H1 (cell line): ENCODE measurements at regions not wholly inside any gene's neighbourhood (a gene's known extent, or its start where the extent isn't known, plus 50 kb on each side); places are given as distances from the start of the nearest gene placed in this dataset.
A peak's percentile ranks its signal among the peaks of the same experiment; 100 is the strongest.

ENCODE experiments used
- CTCF ChIA-PET: fragments of 300-600 bp; sonication (Branson Sonifier 250); formaldehyde crosslinking; loops from one replicate; lab custom pipeline; 2021; ENCODE audit not compliant: partially characterized antibody; lab: Charles Lee
- POLR2A ChIA-PET: fragments of 300-600 bp; sonication (Branson Sonifier 250); formaldehyde crosslinking; loops from one replicate; lab custom pipeline; 2021; ENCODE audit warnings: inconsistent platforms; ENCODE audit not compliant: partially characterized antibody; lab: Charles Lee
- DNase-seq, 2 experiments: peaks; one replicate each; pipeline versions ENCODE4 v3.0.0 to v3.0.0-alpha.2; 2010 to 2022; ENCODE audit warnings: low spot score in 2 of 2, low read depth in 1 of 2, mixed read lengths in 1 of 2
- FAIRE-seq: peaks from 2 replicates; lab custom pipeline; 2011; peaks lifted over from hg19 to GRCh38; lab: Jason Lieb, UNC
- H2AFZ ChIP-seq: 2 replicates; pipeline ENCODE4 v1.8.1; 2012; ENCODE audit warnings: low read length, inconsistent platforms
- H2AK5ac ChIP-seq: 2 replicates; pipeline ENCODE4 v1.6.1; 2013; ENCODE audit warnings: low read depth, low read length
- H2BK120ac ChIP-seq: replicated peaks from 2 replicates; pipeline ENCODE3; 2013; ENCODE audit warnings: low read depth, low read length, inconsistent platforms
- H2BK12ac ChIP-seq: 2 replicates; pipeline ENCODE4 v1.6.1; 2013; ENCODE audit warnings: low read depth, low read length
- H2BK15ac ChIP-seq: 2 replicates; pipeline ENCODE4 v1.6.1; 2013; ENCODE audit warnings: low read length
- H2BK20ac ChIP-seq: 2 replicates; pipeline ENCODE4 v1.6.1; 2013; ENCODE audit warnings: low read length
- H2BK5ac ChIP-seq: 2 replicates; pipeline ENCODE4 v1.6.1; 2013; ENCODE audit warnings: low read depth, low read length
- H3K14ac ChIP-seq: 2 replicates; pipeline ENCODE4 v1.6.1; 2013; ENCODE audit warnings: inconsistent platforms; ENCODE audit not compliant: insufficient read length
- H3K18ac ChIP-seq: 2 replicates; pipeline ENCODE4 v1.6.1; 2013; ENCODE audit warnings: low read length; ENCODE audit errors: extremely low read depth
- H3K23ac ChIP-seq: 2 replicates; pipeline ENCODE4 v1.6.1; 2013; ENCODE audit warnings: inconsistent platforms; ENCODE audit not compliant: insufficient read length
- H3K23me2 ChIP-seq: 2 replicates; pipeline ENCODE4 v1.6.1; 2013; ENCODE audit warnings: low read depth, low read length
- H3K27ac ChIP-seq: 2 replicates; pipeline ENCODE4 v1.6.1; 2011; ENCODE audit warnings: low read depth, low read length, inconsistent platforms
- H3K27me3 ChIP-seq, 4 experiments: replicated peaks in 1 of 4; 1 replicate in 1 of 4; 2 replicates in 3 of 4; pipeline versions ENCODE4 v1.6.1 to v1.8.1; 2011 to 2013; ENCODE audit warnings: low read length in 3 of 4, mild to moderate bottlenecking in 3 of 4, inconsistent platforms in 2 of 4, mixed read lengths in 2 of 4, moderate library complexity in 1 of 4; ENCODE audit not compliant: control insufficient read depth in 3 of 4, insufficient read depth in 3 of 4; ENCODE audit errors: extremely low read depth in 1 of 4
- H3K36me3 ChIP-seq, 4 experiments: 2 replicates each; pipeline versions ENCODE4 v1.6.1 to v1.8.1; 2011 to 2013; ENCODE audit warnings: mild to moderate bottlenecking in 4 of 4, low read length in 3 of 4, moderate library complexity in 2 of 4, control low read depth in 1 of 4, inconsistent platforms in 1 of 4; ENCODE audit not compliant: insufficient read depth in 4 of 4, control insufficient read depth in 2 of 4
- H3K4ac ChIP-seq: replicated peaks from 2 replicates; pipeline ENCODE3; 2013; ENCODE audit warnings: low read length, low read depth, mixed read lengths, inconsistent platforms; ENCODE audit not compliant: insufficient read length
- H3K4me1 ChIP-seq, 4 experiments: replicated peaks in 1 of 4; 1 replicate in 1 of 4; 2 replicates in 3 of 4; pipeline versions ENCODE4 v1.6.1 to v1.8.1; 2011 to 2013; ENCODE audit warnings: low read length in 3 of 4, inconsistent platforms in 2 of 4, mixed read lengths in 1 of 4; ENCODE audit not compliant: insufficient read depth in 4 of 4, control insufficient read depth in 3 of 4
- H3K4me2 ChIP-seq, 2 experiments: 2 replicates each; pipeline versions ENCODE4 v1.6.1 to v1.8.1; 2011 to 2013; ENCODE audit warnings: low read depth in 2 of 2, low read length in 2 of 2, control low read depth in 1 of 2, inconsistent platforms in 1 of 2, mild to moderate bottlenecking in 1 of 2; ENCODE audit not compliant: insufficient read depth in 1 of 2
- H3K4me3 ChIP-seq, 4 experiments: fragments of 200-600, 300-600 bp in 1 of 4; sonication (generic), shearing (Covaris generic), sonication (Bioruptor Twin) in 1 of 4; 2 replicates each; pipeline versions ENCODE4 v1.5.1 to v1.8.1; 2011 to 2016; ENCODE audit warnings: low read length in 4 of 4, low read depth in 3 of 4, control low read depth in 2 of 4, inconsistent platforms in 2 of 4, mild to moderate bottlenecking in 2 of 4, mixed read lengths in 1 of 4, moderate library complexity in 1 of 4; ENCODE audit not compliant: insufficient read depth in 2 of 4; ENCODE audit errors: extremely low read depth in 1 of 4
- H3K56ac ChIP-seq: replicated peaks from 2 replicates; pipeline ENCODE3; 2013; ENCODE audit warnings: low read depth, mild to moderate bottlenecking, mixed read lengths, low read length, inconsistent platforms; ENCODE audit not compliant: insufficient read length
- H3K79me1 ChIP-seq: 2 replicates; pipeline ENCODE4 v1.6.1; 2013; ENCODE audit warnings: low read depth, low read length, control low read depth
- H3K79me2 ChIP-seq, 2 experiments: 2 replicates each; pipeline versions ENCODE4 v1.6.1 to v1.8.1; 2012 to 2013; ENCODE audit warnings: low read length in 2 of 2, mild to moderate bottlenecking in 2 of 2, inconsistent platforms in 1 of 2; ENCODE audit not compliant: insufficient read depth in 2 of 2, control insufficient read depth in 1 of 2
- H3K9ac ChIP-seq, 4 experiments: replicated peaks in 1 of 4; 1 replicate in 1 of 4; 2 replicates in 3 of 4; pipeline versions ENCODE4 v1.6.1 to v1.8.1; 2011 to 2013; ENCODE audit warnings: low read depth in 3 of 4, low read length in 3 of 4, control low read depth in 2 of 4, mild to moderate bottlenecking in 2 of 4, moderate library complexity in 2 of 4, inconsistent platforms in 1 of 4; ENCODE audit errors: extremely low read depth in 1 of 4
- H3K9me3 ChIP-seq, 2 experiments: 2 replicates each; pipeline versions ENCODE4 v1.6.1 to v1.8.1; 2012 to 2013; ENCODE audit warnings: mild to moderate bottlenecking in 2 of 2, moderate library complexity in 2 of 2, control low read depth in 1 of 2, inconsistent platforms in 1 of 2, low read depth in 1 of 2, low read length in 1 of 2, mixed read lengths in 1 of 2; ENCODE audit not compliant: insufficient read depth in 2 of 2
- H4K20me1 ChIP-seq, 2 experiments: replicated peaks in 1 of 2; 2 replicates each; pipeline versions ENCODE3 to v1.8.1; 2011 to 2013; ENCODE audit warnings: inconsistent platforms in 2 of 2, low read length in 2 of 2, mild to moderate bottlenecking in 1 of 2; ENCODE audit not compliant: insufficient read depth in 2 of 2, control insufficient read depth in 1 of 2
- H4K5ac ChIP-seq: 2 replicates; pipeline ENCODE4 v1.6.1; 2013; ENCODE audit warnings: low read length, low read depth, mixed read lengths, inconsistent platforms; ENCODE audit not compliant: insufficient read length
- H4K8ac ChIP-seq: 2 replicates; pipeline ENCODE4 v1.8.0; 2013; ENCODE audit warnings: mild to moderate bottlenecking, moderate library complexity, low read length, inconsistent platforms; ENCODE audit not compliant: insufficient read depth; ENCODE audit errors: extremely low read depth
- H4K91ac ChIP-seq: replicated peaks from 2 replicates; pipeline ENCODE3; 2013; ENCODE audit warnings: low read length, mixed read lengths, inconsistent platforms; ENCODE audit not compliant: insufficient read length
- ATF2 ChIP-seq: IDR thresholded peaks from 2 replicates; pipeline ENCODE4 v1.6.1; 2012; ENCODE audit warnings: low read length, inconsistent platforms
- ATF3 ChIP-seq: IDR thresholded peaks from 2 replicates; pipeline ENCODE4 v1.6.1; 2011; ENCODE audit warnings: low read depth, mild to moderate bottlenecking, low read length; ENCODE audit not compliant: insufficient read depth
- CBX5 ChIP-seq: fragments of 300-800, 300-1000 bp; sonication (generic); IDR thresholded peaks from 2 replicates; pipeline ENCODE4 v1.7.1; 2016; ENCODE audit warnings: antibody characterized with exemption, low read length, low read depth
- CBX8 ChIP-seq: fragments of 300-800, 300-1000 bp; sonication (generic); IDR thresholded peaks from 2 replicates; pipeline ENCODE4 v1.7.1; 2016; ENCODE audit warnings: low read depth, low read length, borderline replicate concordance
- CTCF ChIP-seq, 3 experiments: IDR thresholded peaks; 1 replicate in 2 of 3; 2 replicates in 1 of 3; pipeline versions ENCODE4 v1.5.1 to v1.6.1; 2011; ENCODE audit warnings: low read length in 3 of 3, mild to moderate bottlenecking in 3 of 3, inconsistent platforms in 2 of 3, low read depth in 1 of 3, moderate library complexity in 1 of 3; ENCODE audit not compliant: insufficient read depth in 1 of 3; ENCODE audit errors: control extremely low read depth in 1 of 3
- FOSL1 ChIP-seq: IDR thresholded peaks from 2 replicates; pipeline ENCODE4 v1.6.1; 2011; ENCODE audit warnings: mild to moderate bottlenecking, low read depth, low read length, moderate library complexity; ENCODE audit not compliant: insufficient read depth
- JUN ChIP-seq: IDR thresholded peaks from 2 replicates; pipeline ENCODE4 v1.6.1; 2011; ENCODE audit warnings: low read depth, mild to moderate bottlenecking, improper control_type of control experiment, low read length
- RFX5 ChIP-seq: IDR thresholded peaks from 2 replicates; pipeline ENCODE4 v1.6.1; 2011; ENCODE audit warnings: low read depth, low read length, improper control_type of control experiment, borderline replicate concordance
- TBP ChIP-seq: IDR thresholded peaks from 2 replicates; pipeline ENCODE4 v1.6.1; 2011; ENCODE audit warnings: low read depth, low read length, improper control_type of control experiment
- ZNF274 ChIP-seq: IDR thresholded peaks from 2 replicates; pipeline ENCODE4 v1.7.0; 2012; ENCODE audit warnings: low read length, borderline replicate concordance; ENCODE audit errors: extremely low read depth
- WGBS, 2 experiments: shearing (Covaris generic) in 1 of 2; methylation state at CpG; one replicate each; pipeline versions ENCODE4 v1.1.6 to v1.1.7; 2013 to 2015; ENCODE audit warnings: low lambda C conversion rate in 2 of 2, mixed read lengths in 2 of 2, inconsistent platforms in 1 of 2, low coverage in 1 of 2, missing lambda C conversion rate in 1 of 2; ENCODE audit not compliant: insufficient replicate concordance in 2 of 2, insufficient coverage in 1 of 2, insufficient read length in 1 of 2; ENCODE audit errors: extremely low coverage in 1 of 2, missing lambda C conversion rate in 1 of 2; 5-methylcytosine and 5-hydroxymethylcytosine counted together

- Histone ChIP-seq H2BK120ac (no peak overlapping the region), H3K36me3 (no peaks in the 10 kb centered on the region), H2BK12ac (no peak overlapping the region), H3K14ac (no peak overlapping the region), H4K8ac (no peak overlapping the region), H2BK5ac (no peak overlapping the region), H3K23me2 (no peaks in the 10 kb centered on the region; the same call in 1 of the 2 replicates), H4K91ac (no peak overlapping the region), H3K4ac (no peak overlapping the region), H3K4me2 (no peak overlapping the region), H4K20me1 (no peaks in the 10 kb centered on the region), H4K5ac (no peak overlapping the region), H2AFZ (no peak overlapping the region), H3K27ac (no peak overlapping the region), H3K56ac (no peak overlapping the region), H3K9me3 (no peaks in the 10 kb centered on the region), H3K23ac (no peak overlapping the region), H3K79me2 (no peaks in the 10 kb centered on the region), H3K79me1 (no peaks in the 10 kb centered on the region), H2AK5ac (no peak overlapping the region), H2BK20ac (no peak overlapping the region), H2BK15ac (peak overlapping the region; percentile 16; the same call in 1 of the 2 replicates), H3K27me3 (no peaks in the 10 kb centered on the region), H3K4me1 (no peaks in the 10 kb centered on the region), H3K4me3 (no peak overlapping the region), H3K18ac (no peak overlapping the region), H3K9ac (no peak overlapping the region)
- ChIA-PET CTCF (no interaction called here), POLR2A (no interaction called here)
- DNase-seq (no peak), FAIRE-seq (no peak)
- 92% methylated on average over 7 of the region's 7 CpGs; no CpG with 5 or more reads in 1 of the 2 experiments for WGBS, 2 experiments
- TF ChIP-seq ZNF274, result no peak
- no peak for TF ChIP-seq CBX5
- TF ChIP-seq JUN, result no peak
- TF ChIP-seq CBX8, result no peak
- no peak for TF ChIP-seq ATF3
- TF ChIP-seq TBP, result no peak
- TF ChIP-seq CTCF (IDR thresholded peaks at IDR 0.05; ENCODE audit: control extremely low read depth in 1 of 3, insufficient read depth in 1 of 3, low read depth in 1 of 3, low read length in 3 of 3), result no peak
- no peak for TF ChIP-seq ATF2
- no peak for TF ChIP-seq RFX5
- no peak for TF ChIP-seq FOSL1
These were observed 93.8 kb upstream of the PPP1R26 start for GRCh38 chr9:135385793-135386192.
